Hepatocyte (in vitro differentiated cells): ENCODE measurements at regions not wholly inside any gene's neighbourhood (a gene's known extent, or its start where the extent isn't known, plus 50 kb on each side); places are given as distances from the start of the nearest gene placed in this dataset.
A peak's percentile ranks its signal among the peaks of the same experiment; 100 is the strongest.

ENCODE experiments used
- DNase-seq: peaks from one replicate; pipeline ENCODE4 v3.0.0-alpha.2; 2016; ENCODE audit warnings: low spot score
- H2AFZ ChIP-seq: fragments of 200-600 bp; sonication (generic); 2 replicates; pipeline ENCODE4 v1.6.0; 2016; ENCODE audit warnings: antibody characterized with exemption, mild to moderate bottlenecking
- H3K27ac ChIP-seq: fragments of 200-600 bp; sonication (generic); 2 replicates; pipeline ENCODE4 v1.5.1; 2016; ENCODE audit warnings: mild to moderate bottlenecking
- H3K27me3 ChIP-seq: fragments of 200-600 bp; sonication (generic); 2 replicates; pipeline ENCODE4 v1.6.1; 2016
- H3K36me3 ChIP-seq: fragments of 200-600 bp; sonication (generic); replicated peaks from 2 replicates; pipeline ENCODE4 v1.5.1; 2016; ENCODE audit warnings: low read depth; ENCODE audit not compliant: insufficient read depth
- H3K4me1 ChIP-seq: fragments of 200-600 bp; sonication (generic); 2 replicates; pipeline ENCODE4 v1.5.1; 2016; ENCODE audit warnings: mild to moderate bottlenecking, moderate library complexity; ENCODE audit not compliant: insufficient read depth
- H3K4me2 ChIP-seq: fragments of 200-600 bp; sonication (generic); 2 replicates; pipeline ENCODE4 v1.6.0; 2016
- H3K4me3 ChIP-seq: fragments of 200-600 bp; sonication (generic); 2 replicates; pipeline ENCODE4 v1.5.1; 2016; ENCODE audit warnings: mild to moderate bottlenecking
- H3K79me2 ChIP-seq: fragments of 200-600 bp; sonication (generic); 2 replicates; pipeline ENCODE4 v1.6.0; 2017; ENCODE audit warnings: mild to moderate bottlenecking
- H3K9me2 ChIP-seq: fragments of 200-600 bp; sonication (generic); replicated peaks from 2 replicates; pipeline ENCODE4 v1.6.0; 2017; ENCODE audit warnings: mild to moderate bottlenecking; ENCODE audit not compliant: insufficient read depth
- H3K9me3 ChIP-seq: fragments of 200-600 bp; sonication (generic); 2 replicates; pipeline ENCODE4 v1.5.1; 2016; ENCODE audit warnings: low read depth, mild to moderate bottlenecking
- H4K20me1 ChIP-seq: fragments of 200-600 bp; sonication (generic); 2 replicates; pipeline ENCODE4 v1.6.0; 2016; ENCODE audit warnings: mild to moderate bottlenecking; ENCODE audit not compliant: insufficient read depth, poor library complexity, severe bottlenecking
- CTCF ChIP-seq: fragments of 200-600 bp; sonication (generic); IDR thresholded peaks from 2 replicates; pipeline ENCODE4 v1.5.1; 2016; ENCODE audit warnings: antibody characterized with exemption, mild to moderate bottlenecking; ENCODE audit not compliant: poor library complexity
- EZH2 ChIP-seq: fragments of 200-600 bp; sonication (generic); IDR thresholded peaks from 2 replicates; pipeline ENCODE4 v1.6.1; 2016; ENCODE audit warnings: antibody characterized with exemption, mild to moderate bottlenecking, borderline replicate concordance
- EZH2phosphoT487 ChIP-seq: fragments of 200-600 bp; sonication (generic); IDR thresholded peaks from one replicate; pipeline ENCODE4 v1.6.1; 2018; ENCODE audit warnings: antibody characterized with exemption, mild to moderate bottlenecking, low read depth, moderate library complexity; ENCODE audit not compliant: unreplicated experiment, severe bottlenecking
- WGBS: methylation state at CpG from one replicate; pipeline ENCODE4 v1.1.6; 2016; ENCODE audit warnings: low lambda C conversion rate; ENCODE audit errors: missing lambda C conversion rate; 5-methylcytosine and 5-hydroxymethylcytosine counted together

DNA sequence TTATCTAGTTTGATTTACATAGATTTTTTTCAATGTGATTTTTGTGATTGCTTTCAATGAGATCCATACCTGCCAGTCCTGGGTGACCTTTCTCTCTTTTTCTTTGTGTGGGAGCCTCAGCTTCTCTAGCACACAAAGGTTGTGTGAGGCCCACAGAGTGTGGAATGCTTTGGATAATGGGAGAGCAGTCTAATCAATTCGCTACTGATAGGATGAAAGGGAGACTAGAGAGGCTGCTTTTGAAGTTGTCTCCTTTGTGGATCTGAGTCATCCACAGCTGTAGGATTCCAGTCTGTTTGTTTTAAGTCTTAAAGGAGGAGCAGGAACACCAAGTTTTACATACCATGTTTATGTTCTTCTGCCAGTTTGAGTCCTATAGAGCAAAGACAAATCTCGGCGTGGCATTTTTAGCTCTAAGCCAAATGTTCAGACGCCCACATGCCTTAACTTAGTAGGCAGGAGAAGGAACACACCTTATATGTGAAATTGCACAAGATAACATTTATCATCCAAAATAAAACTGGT lies 330.0 kb downstream of the ARL4A start:
- no peak overlapping the region for H3K4me3 ChIP-seq
- H4K20me1 ChIP-seq, result no peaks in the 10 kb centered on the region
- no peaks in the 10 kb centered on the region for H3K9me2 ChIP-seq
- peak overlapping the region; percentile 16 for H2AFZ ChIP-seq
- 10% methylated on average over 4 of the region's 4 CpGs for WGBS
- peak; percentile 51 for DNase-seq
- H3K79me2 ChIP-seq, result no peaks in the 10 kb centered on the region
- peak overlapping the region; percentile 67 for H3K4me2 ChIP-seq
- H3K9me3 ChIP-seq, result no peaks in the 10 kb centered on the region
- H3K27me3 ChIP-seq, result no peaks in the 10 kb centered on the region
- H3K4me1 ChIP-seq, result peaks cover 8% of the 10 kb centered on the region
- peak overlapping the region; percentile 65 for H3K27ac ChIP-seq
- H3K36me3 ChIP-seq, result no peaks in the 10 kb centered on the region
- no peak for TF ChIP-seq EZH2phosphoT487
- TF ChIP-seq CTCF, result no peak

GRCh38 chr7:13017881-13018280 lies 330.4 kb downstream of the ARL4A start:
- TF ChIP-seq EZH2phosphoT487 (no peak), CTCF (no peak), EZH2 (no peak)
- Histone ChIP-seq H3K4me2 (peak overlapping the region; percentile 67), H3K27me3 (no peaks in the 10 kb centered on the region), H3K9me2 (no peaks in the 10 kb centered on the region), H3K79me2 (no peaks in the 10 kb centered on the region), H2AFZ (peak overlapping the region; percentile 16), H3K4me1 (peaks cover 8% of the 10 kb centered on the region), H4K20me1 (no peaks in the 10 kb centered on the region), H3K36me3 (no peaks in the 10 kb centered on the region), H3K4me3 (no peak overlapping the region), H3K9me3 (no peaks in the 10 kb centered on the region), H3K27ac (peak overlapping the region; percentile 65)
- DNase-seq, result no peak

DNA sequence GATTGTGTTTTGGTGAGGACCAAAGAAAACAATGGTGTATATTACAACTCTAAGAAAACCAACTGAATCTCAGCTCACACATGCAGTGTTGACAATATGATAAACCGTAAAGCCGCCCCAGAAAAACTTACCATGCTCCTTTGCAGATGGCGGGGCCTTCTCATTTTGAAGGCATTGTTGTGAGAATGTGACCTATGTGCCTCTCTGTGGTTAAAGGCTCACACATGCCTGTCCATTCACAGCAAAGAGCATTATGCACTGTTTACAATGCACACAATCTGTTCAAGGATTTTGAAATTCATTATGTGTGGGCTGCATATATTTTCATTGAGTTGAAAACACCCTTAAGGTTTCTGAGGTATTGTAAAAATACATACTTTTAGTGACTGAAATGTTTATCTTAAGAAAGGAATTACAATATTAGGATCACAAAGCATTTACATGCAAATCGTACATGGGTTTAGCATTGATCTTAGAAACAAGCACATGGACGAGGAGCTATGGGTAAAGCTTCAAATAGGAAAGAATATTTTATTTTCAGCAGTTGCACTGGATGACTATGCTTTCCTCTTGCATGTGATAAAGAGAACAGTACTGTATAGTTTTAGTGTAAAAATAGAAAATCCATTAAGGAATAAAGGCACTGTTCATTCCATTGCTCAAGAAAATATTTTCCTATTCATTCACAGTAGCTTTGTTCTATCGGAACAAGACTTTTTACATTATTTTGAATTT lies 334.3 kb downstream of the ARL4A start:
- Histone ChIP-seq H3K27me3 (no peaks in the 10 kb centered on the region), H3K27ac (no peak overlapping the region), H3K79me2 (no peaks in the 10 kb centered on the region), H3K4me1 (peaks cover 6% of the 10 kb centered on the region), H4K20me1 (no peaks in the 10 kb centered on the region), H3K9me2 (no peaks in the 10 kb centered on the region), H3K4me2 (no peak overlapping the region), H3K9me3 (no peaks in the 10 kb centered on the region), H3K4me3 (no peak overlapping the region), H2AFZ (no peak overlapping the region), H3K36me3 (no peaks in the 10 kb centered on the region)
- no peak for DNase-seq
- TF ChIP-seq CTCF (no peak), EZH2 (no peak), EZH2phosphoT487 (no peak)
- whole genome bisulfite sequencing, result 72% methylated on average over 6 of the region's 6 CpGs
